ENCODE measurements at regions not wholly inside any gene's neighbourhood (a gene's known extent, or its start where the extent isn't known, plus 50 kb on each side); places are given as distances from the start of the nearest gene placed in this dataset.

DNA sequence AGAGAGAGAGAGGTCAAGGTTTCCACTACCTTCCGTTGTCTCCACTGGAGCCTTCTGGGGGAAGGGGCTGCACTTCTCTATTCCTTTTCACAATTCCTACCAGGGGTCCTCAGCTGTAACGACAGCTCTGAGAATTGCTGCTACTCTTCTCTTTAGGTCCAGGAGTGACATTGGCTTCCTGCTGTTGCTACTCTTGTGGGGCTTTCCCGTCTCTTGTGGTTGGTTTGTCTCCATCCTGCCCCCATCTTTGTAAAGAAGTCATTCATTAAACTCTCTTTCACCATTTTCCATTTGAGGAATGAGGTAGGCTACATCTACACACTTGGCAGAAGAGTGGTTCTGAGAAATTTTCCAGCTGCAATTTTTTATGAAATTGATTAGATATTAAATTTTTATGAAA, 238.8 kb upstream of the LYZL1 start:
- TF ChIP-seq, protein P1, sequence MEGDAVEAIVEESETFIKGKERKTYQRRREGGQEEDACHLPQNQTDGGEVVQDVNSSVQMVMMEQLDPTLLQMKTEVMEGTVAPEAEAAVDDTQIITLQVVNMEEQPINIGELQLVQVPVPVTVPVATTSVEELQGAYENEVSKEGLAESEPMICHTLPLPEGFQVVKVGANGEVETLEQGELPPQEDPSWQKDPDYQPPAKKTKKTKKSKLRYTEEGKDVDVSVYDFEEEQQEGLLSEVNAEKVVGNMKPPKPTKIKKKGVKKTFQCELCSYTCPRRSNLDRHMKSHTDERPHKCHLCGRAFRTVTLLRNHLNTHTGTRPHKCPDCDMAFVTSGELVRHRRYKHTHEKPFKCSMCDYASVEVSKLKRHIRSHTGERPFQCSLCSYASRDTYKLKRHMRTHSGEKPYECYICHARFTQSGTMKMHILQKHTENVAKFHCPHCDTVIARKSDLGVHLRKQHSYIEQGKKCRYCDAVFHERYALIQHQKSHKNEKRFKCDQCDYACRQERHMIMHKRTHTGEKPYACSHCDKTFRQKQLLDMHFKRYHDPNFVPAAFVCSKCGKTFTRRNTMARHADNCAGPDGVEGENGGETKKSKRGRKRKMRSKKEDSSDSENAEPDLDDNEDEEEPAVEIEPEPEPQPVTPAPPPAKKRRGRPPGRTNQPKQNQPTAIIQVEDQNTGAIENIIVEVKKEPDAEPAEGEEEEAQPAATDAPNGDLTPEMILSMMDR (IDR thresholded peaks at IDR 0.05) = no peak
- no peak for TF ChIP-seq POLR2A (IDR thresholded peaks at IDR 0.05)
